Inflammatory macrophage treated with lipopolysaccharide for 1 hour (primary cell): ENCODE measurements at regions not wholly inside any gene's neighbourhood (a gene's known extent, or its start where the extent isn't known, plus 50 kb on each side); places are given as distances from the start of the nearest gene placed in this dataset.
A peak's percentile ranks its signal among the peaks of the same experiment; 100 is the strongest.
"Not testable (repeated sequence)": the region's sequence is repeated elsewhere in the genome, so short reads cannot be mapped to it uniquely, and the experiment has no call there.

Source experiments
- DNase-seq, 2 donors: peaks; one replicate each; pipeline ENCODE4 v3.0.0-alpha.2; 2020 to 2022

- DNase-seq = peak; percentile 76 to 84
These were observed 86.0 kb upstream of the TET2 start for GRCh38 chr4:105060628-105061027.

- DNase-seq = peak; percentile 65
These were observed 85.5 kb upstream of the TET2 start for GRCh38 chr4:105061136-105061696.

- peak in 1 of 2 donors; percentile 32 for DNase-seq
These were observed 84.9 kb upstream of the TET2 start for GRCh38 chr4:105061731-105062130.

GRCh38 chr4:105066401-105066800, 80.3 kb upstream of the TET2 start:
- DNase-seq = no peak

GRCh38 chr4:105067431-105067830, 79.2 kb upstream of the TET2 start:
- DNase-seq = no peak

GRCh38 chr4:105067946-105068345, 78.7 kb upstream of the TET2 start:
- DNase-seq = no peak

GRCh38 chr4:105068516-105068915, 78.2 kb upstream of the TET2 start:
- DNase-seq = no peak

GRCh38 chr4:105072095-105072494, 74.6 kb upstream of the TET2 start:
- not testable (repeated sequence) for DNase-seq

GRCh38 chr4:105074097-105074496, 72.6 kb upstream of the TET2 start:
- no peak for DNase-seq

GRCh38 chr4:105075045-105075444, 71.6 kb upstream of the TET2 start:
- DNase-seq = no peak

GRCh38 chr4:105088110-105088879, 58.4 kb upstream of the TET2 start:
- peak in 1 of 2 donors; percentile 15 for DNase-seq

- DNase-seq = no peak
These were observed 54.3 kb upstream of the TET2 start for GRCh38 chr4:105092356-105092755.

- DNase-seq = no peak
These were observed 53.9 kb upstream of the TET2 start for GRCh38 chr4:105092768-105093167.

GRCh38 chr4:105093975-105094374, 52.7 kb upstream of the TET2 start:
- DNase-seq = no peak
